Kidney epithelial cell (primary cell): ENCODE measurements at regions not wholly inside any gene's neighbourhood (a gene's known extent, or its start where the extent isn't known, plus 50 kb on each side); places are given as distances from the start of the nearest gene placed in this dataset.

ENCODE experiments used
- DNase-seq: peaks from one replicate; pipeline ENCODE4 v3.0.0-alpha.2; 2010; ENCODE audit warnings: low read depth
- H3K27me3 ChIP-seq: 2 replicates; pipeline ENCODE4 v1.6.0; 2011; ENCODE audit warnings: low read length; ENCODE audit not compliant: control insufficient read depth, insufficient read depth
- H3K36me3 ChIP-seq: 2 replicates; pipeline ENCODE4 v1.5.1; 2011; ENCODE audit warnings: low read length; ENCODE audit not compliant: control insufficient read depth, insufficient read depth
- H3K4me3 ChIP-seq: 2 replicates; pipeline ENCODE4 v1.5.1; 2011; ENCODE audit warnings: low read depth, mild to moderate bottlenecking, control low read depth, low read length
- CTCF ChIP-seq: IDR thresholded peaks from 2 replicates; pipeline ENCODE4 v1.5.1; 2011; ENCODE audit warnings: mild to moderate bottlenecking, moderate library complexity, low read length, control low read depth, inconsistent platforms; ENCODE audit not compliant: insufficient read depth, poor library complexity, severe bottlenecking

- no peaks in the 10 kb centered on the region for H3K36me3 ChIP-seq
- H3K27me3 ChIP-seq = peaks cover 13% of the 10 kb centered on the region
- TF ChIP-seq CTCF = no peak
- no peak overlapping the region for H3K4me3 ChIP-seq
- DNase-seq = no peak
Measured at GRCh38 chr2:239690651-239691631, 290.1 kb upstream of the HDAC4 start.

- Histone ChIP-seq H3K27me3 (peaks cover 13% of the 10 kb centered on the region), H3K4me3 (no peak overlapping the region), H3K36me3 (no peaks in the 10 kb centered on the region)
- no peak for TF ChIP-seq CTCF
- DNase-seq = no peak
Measured at GRCh38 chr2:239689985-239690384, 289.2 kb upstream of the HDAC4 start.

- no peak for TF ChIP-seq CTCF
- H3K36me3 ChIP-seq = no peaks in the 10 kb centered on the region
- peaks cover 13% of the 10 kb centered on the region for H3K27me3 ChIP-seq
- no peak for DNase-seq
- no peak overlapping the region for H3K4me3 ChIP-seq
Measured at GRCh38 chr2:239689410-239689809, 288.6 kb upstream of the HDAC4 start.

GRCh38 chr2:239688840-239689239, 288.0 kb upstream of the HDAC4 start:
- Histone ChIP-seq H3K4me3 (no peak overlapping the region), H3K36me3 (no peaks in the 10 kb centered on the region), H3K27me3 (peaks cover 13% of the 10 kb centered on the region)
- no peak for DNase-seq
- TF ChIP-seq CTCF = no peak

- DNase-seq = no peak
- TF ChIP-seq CTCF = peak; percentile 13
- Histone ChIP-seq H3K27me3 (peaks cover 13% of the 10 kb centered on the region), H3K36me3 (no peaks in the 10 kb centered on the region), H3K4me3 (no peak overlapping the region)
Measured at GRCh38 chr2:239688122-239688681, 287.4 kb upstream of the HDAC4 start.

- Histone ChIP-seq H3K4me3 (no peak overlapping the region), H3K36me3 (no peaks in the 10 kb centered on the region), H3K27me3 (peaks cover 13% of the 10 kb centered on the region)
- DNase-seq = no peak
- TF ChIP-seq CTCF = no peak
Measured at GRCh38 chr2:239687441-239687840, 286.6 kb upstream of the HDAC4 start.
